ENCODE measurements at regions not wholly inside any gene's neighbourhood (a gene's known extent, or its start where the extent isn't known, plus 50 kb on each side); places are given as distances from the start of the nearest gene placed in this dataset.

DNA sequence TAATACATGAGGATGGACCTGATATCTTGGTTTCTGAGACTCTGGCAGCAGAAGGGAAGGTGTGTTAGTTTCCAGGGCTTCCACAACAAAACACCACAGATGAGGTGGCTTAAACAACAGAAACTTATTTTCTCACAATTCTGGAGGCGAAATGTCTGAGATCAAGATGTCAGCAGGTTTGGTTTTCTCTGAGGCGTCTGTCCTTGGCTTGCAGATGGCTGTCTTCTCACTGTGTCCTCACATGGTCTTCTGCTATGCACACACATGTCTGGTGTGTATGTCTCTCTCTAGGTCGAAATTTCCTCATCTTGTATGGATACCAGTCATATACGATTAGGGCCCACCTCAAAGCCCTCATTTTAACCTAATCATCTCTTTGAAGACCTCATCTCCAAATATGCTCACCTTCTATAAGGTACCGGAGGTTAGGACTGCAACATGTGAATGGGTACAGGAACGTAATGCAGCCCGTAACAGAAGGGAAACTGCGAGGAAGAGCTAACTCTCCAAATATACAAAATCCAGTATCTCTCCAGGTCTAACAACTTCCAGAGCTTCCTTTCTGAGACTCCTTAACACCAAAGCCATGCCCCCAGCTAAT is 139.8 kb upstream of the SMARCA2 start:
- FAIRE-seq (no peak), DNase-seq (ENCODE audit: low read depth) (no peak)
- Histone ChIP-seq H3K4me3 (ENCODE audit: low read depth, low read length) (no peak overlapping the region), H3K27me3 (ENCODE audit: control insufficient read depth, insufficient read depth, low read length) (no peaks in the 10 kb centered on the region), H3K36me3 (ENCODE audit: control insufficient read depth, insufficient read depth, low read length) (no peaks in the 10 kb centered on the region)
- TF ChIP-seq, protein P1, sequence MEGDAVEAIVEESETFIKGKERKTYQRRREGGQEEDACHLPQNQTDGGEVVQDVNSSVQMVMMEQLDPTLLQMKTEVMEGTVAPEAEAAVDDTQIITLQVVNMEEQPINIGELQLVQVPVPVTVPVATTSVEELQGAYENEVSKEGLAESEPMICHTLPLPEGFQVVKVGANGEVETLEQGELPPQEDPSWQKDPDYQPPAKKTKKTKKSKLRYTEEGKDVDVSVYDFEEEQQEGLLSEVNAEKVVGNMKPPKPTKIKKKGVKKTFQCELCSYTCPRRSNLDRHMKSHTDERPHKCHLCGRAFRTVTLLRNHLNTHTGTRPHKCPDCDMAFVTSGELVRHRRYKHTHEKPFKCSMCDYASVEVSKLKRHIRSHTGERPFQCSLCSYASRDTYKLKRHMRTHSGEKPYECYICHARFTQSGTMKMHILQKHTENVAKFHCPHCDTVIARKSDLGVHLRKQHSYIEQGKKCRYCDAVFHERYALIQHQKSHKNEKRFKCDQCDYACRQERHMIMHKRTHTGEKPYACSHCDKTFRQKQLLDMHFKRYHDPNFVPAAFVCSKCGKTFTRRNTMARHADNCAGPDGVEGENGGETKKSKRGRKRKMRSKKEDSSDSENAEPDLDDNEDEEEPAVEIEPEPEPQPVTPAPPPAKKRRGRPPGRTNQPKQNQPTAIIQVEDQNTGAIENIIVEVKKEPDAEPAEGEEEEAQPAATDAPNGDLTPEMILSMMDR (IDR thresholded peaks at IDR 0.05; ENCODE audit: insufficient read depth, low read length, severe bottlenecking) = no peak

DNA sequence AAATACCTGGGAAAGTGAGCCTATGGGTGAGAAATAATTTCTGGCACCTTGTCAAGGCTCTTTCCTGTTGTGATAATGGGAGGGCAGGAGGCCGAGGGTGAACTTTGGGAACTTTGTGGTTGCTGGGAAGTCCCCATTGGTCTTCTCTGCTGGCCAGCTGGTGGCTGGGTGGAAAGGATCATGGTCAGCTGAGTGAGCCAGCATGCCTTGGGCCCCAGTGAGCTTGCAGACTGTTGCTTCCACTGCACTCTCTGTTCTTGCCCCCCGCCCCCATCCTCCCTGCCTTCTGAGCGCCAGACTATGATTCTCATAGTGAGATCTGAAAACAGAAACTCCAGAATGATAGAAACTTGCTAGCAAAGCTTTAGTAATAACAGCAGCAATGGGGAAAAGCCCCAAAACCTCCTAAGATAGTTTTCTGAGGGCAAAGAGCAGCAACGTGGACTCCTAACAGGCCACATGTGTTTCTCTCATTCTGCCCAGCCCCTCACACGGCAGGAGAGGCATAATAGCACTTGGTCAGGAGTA is 139.2 kb upstream of the SMARCA2 start:
- Histone ChIP-seq H3K27me3 (ENCODE audit: control insufficient read depth, insufficient read depth, low read length) (no peaks in the 10 kb centered on the region), H3K4me3 (ENCODE audit: low read depth, low read length) (no peak overlapping the region), H3K36me3 (ENCODE audit: control insufficient read depth, insufficient read depth, low read length) (no peaks in the 10 kb centered on the region)
- DNase-seq (ENCODE audit: low read depth) (no peak), FAIRE-seq (no peak)
- TF ChIP-seq, protein P1 (IDR thresholded peaks at IDR 0.05; ENCODE audit: insufficient read depth, low read length, severe bottlenecking) = no peak

DNA sequence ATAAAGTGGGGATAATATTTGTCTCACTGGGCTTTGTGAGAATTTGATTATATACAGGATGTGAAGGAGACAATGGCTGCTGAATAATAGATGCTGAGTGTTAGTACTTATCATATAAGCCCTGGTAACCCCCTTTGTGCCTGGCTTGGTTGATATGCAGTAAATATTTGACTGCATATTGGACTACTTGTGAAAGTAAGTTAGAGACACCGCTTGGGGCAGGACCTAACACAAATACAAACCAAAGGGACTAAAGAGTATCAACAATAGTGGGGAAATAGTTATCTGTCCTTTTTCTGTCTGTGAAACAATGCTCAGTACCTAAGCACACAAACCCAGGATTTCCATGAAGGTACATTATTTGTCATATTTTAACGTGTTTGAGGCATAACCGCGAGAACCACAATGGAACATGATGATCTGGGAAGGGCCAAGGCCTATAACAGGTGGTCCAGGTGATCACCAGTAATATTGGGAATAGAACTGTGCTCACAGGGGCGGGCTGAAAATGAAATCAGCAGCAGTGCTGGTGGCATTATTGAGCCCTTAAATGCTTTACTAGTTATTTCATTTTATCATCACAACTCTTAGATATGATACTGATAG is 138.2 kb upstream of the SMARCA2 start:
- DNase-seq (ENCODE audit: low read depth) = no peak
- Histone ChIP-seq H3K4me3 (ENCODE audit: low read depth, low read length) (no peak overlapping the region), H3K27me3 (ENCODE audit: control insufficient read depth, insufficient read depth, low read length) (no peaks in the 10 kb centered on the region), H3K36me3 (ENCODE audit: control insufficient read depth, insufficient read depth, low read length) (no peaks in the 10 kb centered on the region)
- no peak for FAIRE-seq
- TF ChIP-seq, protein P1 (IDR thresholded peaks at IDR 0.05; ENCODE audit: insufficient read depth, low read length, severe bottlenecking) = no peak

DNA sequence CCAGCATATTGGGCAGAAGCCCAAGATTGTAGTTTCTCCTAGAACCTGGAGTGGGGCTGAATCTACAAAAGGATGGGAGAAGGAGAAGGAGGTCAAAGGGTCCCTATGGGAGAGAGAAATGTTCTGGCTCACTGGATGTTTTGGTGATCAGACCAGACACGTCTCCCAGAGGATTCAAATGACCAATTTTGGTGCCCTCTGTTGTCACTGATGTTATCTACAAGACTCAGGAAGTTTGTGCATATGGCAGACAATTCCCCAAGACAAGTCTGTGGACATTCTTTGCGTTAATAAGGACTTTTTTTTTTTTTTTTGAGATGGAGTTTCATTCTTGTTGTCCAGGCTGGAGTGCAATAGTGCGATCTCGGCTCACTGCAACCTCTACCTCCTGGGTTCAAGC is 137.2 kb upstream of the SMARCA2 start:
- no peaks in the 10 kb centered on the region for H3K36me3 ChIP-seq (ENCODE audit: control insufficient read depth, insufficient read depth, low read length)
- no peak for FAIRE-seq
- DNase-seq (ENCODE audit: low read depth) = no peak
- no peak overlapping the region for H3K4me3 ChIP-seq (ENCODE audit: low read depth, low read length)
- no peaks in the 10 kb centered on the region for H3K27me3 ChIP-seq (ENCODE audit: control insufficient read depth, insufficient read depth, low read length)
- TF ChIP-seq, protein P1 (IDR thresholded peaks at IDR 0.05; ENCODE audit: insufficient read depth, low read length, severe bottlenecking) = no peak

DNA sequence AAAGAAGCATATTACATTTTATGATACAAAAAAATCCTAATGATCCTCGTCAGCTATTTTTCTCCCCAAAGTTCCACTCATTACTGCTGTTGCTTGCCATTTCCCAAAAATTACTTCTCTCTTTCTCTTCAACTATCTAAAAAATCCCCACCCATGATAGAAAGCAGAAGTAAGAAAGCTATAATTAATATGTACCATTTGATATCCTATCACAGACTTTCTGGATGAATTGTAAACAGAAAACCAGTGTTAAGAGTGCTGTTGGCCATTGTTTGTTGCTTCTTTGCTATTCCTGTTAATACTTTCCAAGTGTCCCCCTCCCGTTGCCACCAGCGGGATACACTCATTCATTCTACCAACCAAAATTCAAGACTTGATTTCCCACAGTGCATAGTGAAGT is 136.3 kb upstream of the SMARCA2 start:
- no peaks in the 10 kb centered on the region for H3K36me3 ChIP-seq (ENCODE audit: control insufficient read depth, insufficient read depth, low read length)
- no peak for FAIRE-seq
- no peaks in the 10 kb centered on the region for H3K27me3 ChIP-seq (ENCODE audit: control insufficient read depth, insufficient read depth, low read length)
- no peak overlapping the region for H3K4me3 ChIP-seq (ENCODE audit: low read depth, low read length)
- DNase-seq (ENCODE audit: low read depth) = no peak
- TF ChIP-seq, protein P1 (IDR thresholded peaks at IDR 0.05; ENCODE audit: insufficient read depth, low read length, severe bottlenecking) = no peak
